Skeletal muscle tissue (tissue), 3 donors: ENCODE measurements at regions not wholly inside any gene's neighbourhood (a gene's known extent, or its start where the extent isn't known, plus 50 kb on each side); places are given as distances from the start of the nearest gene placed in this dataset.
"Not testable (repeated sequence)": the region's sequence is repeated elsewhere in the genome, so short reads cannot be mapped to it uniquely, and the experiment has no call there.

Experiments used
- H3K27ac ChIP-seq: one replicate; pipeline ENCODE4 v1.7.0; 2013; ENCODE audit warnings: mild to moderate bottlenecking, low read depth, low read length, inconsistent platforms
- H3K27me3 ChIP-seq, 3 donors: one replicate each; pipeline ENCODE4 v1.7.0; 2013; ENCODE audit warnings: low read length in 3 of 3; ENCODE audit not compliant: control insufficient read depth in 3 of 3, insufficient read depth in 3 of 3
- H3K36me3 ChIP-seq, 3 donors: one replicate each; pipeline ENCODE4 v1.7.0; 2013; ENCODE audit warnings: low read length in 3 of 3; ENCODE audit not compliant: control insufficient read depth in 3 of 3, insufficient read depth in 3 of 3
- H3K4me1 ChIP-seq, 3 donors: one replicate each; pipeline ENCODE4 v1.7.0; 2013; ENCODE audit warnings: low read length in 3 of 3, mild to moderate bottlenecking in 3 of 3; ENCODE audit not compliant: control insufficient read depth in 3 of 3, insufficient read depth in 3 of 3
- H3K4me3 ChIP-seq, 3 donors: one replicate each; pipeline ENCODE4 v1.7.0; 2013; ENCODE audit warnings: low read length in 3 of 3
- H3K9ac ChIP-seq, 3 donors: one replicate each; pipeline ENCODE4 v1.7.0; 2013; ENCODE audit warnings: low read length in 3 of 3, mild to moderate bottlenecking in 3 of 3, moderate library complexity in 2 of 3, low read depth in 1 of 3
- H3K9me3 ChIP-seq, 3 donors: one replicate each; pipeline ENCODE4 v1.7.0; 2013; ENCODE audit warnings: low read length in 3 of 3; ENCODE audit not compliant: control insufficient read depth in 3 of 3
- donor health status: Osteomylitis.

DNA sequence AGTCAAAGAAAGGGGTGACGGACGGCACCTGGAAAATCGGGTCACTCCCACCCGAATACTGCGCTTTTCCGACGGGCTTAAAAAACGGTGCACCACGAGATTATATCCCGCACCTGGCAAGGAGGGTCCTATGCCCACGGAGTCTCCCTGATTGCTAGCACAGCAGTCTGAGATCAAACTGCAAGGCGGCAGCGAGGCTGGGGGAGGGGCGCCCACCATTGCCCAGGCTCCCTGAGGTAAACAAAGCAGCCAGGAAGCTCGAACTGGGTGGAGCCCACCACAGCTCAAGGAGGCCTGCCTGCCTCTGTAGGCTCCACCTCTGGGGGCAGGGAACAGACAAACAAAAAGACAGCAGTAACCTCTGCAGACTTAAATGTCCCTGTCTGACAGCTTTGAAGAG, 335.7 kb downstream of the SEC16B start:
- H3K27me3 ChIP-seq, H3K27ac ChIP-seq, H3K36me3 ChIP-seq, H3K4me1 ChIP-seq, H3K9me3 ChIP-seq, H3K9ac ChIP-seq, H3K4me3 ChIP-seq: not testable (repeated sequence)

DNA sequence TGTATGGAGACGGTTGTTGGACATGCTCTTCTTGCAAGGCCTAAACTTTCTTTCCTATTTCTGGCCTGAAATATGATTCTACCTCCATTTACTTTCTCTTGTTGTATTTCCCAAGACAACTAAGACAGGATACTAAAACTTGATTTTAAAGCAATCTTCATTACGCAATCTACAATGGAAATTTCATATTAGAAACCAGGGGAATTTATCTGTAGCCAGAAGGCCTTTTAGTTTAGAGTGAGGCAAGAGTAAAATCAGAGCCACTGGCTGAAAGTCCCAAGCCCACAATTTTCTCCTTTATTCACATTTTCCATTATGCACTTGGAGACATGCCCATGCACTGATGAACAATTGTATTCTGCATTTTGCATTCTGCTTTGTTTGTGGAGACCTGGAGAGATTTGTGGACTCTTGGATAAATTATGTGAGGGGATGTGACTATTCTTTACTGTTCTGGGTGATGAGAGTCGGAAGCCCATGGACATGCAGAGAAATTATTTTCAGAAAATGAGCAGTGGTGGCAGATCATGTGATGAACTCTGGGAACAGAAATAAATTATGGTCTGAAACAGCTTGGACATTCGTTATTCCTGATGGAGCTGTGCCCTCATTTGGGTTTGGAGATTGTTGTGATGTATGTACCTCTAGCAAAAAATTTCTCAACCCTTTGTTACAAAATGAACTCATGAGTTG, 336.8 kb downstream of the SEC16B start:
- Histone ChIP-seq H3K4me1 (no peaks in the 10 kb centered on the region), H3K9me3 (no peaks in the 10 kb centered on the region), H3K27me3 (no peaks in the 10 kb centered on the region), H3K36me3 (no peaks in the 10 kb centered on the region), H3K9ac (no peak overlapping the region), H3K27ac (no peak overlapping the region), H3K4me3 (no peak overlapping the region)

DNA sequence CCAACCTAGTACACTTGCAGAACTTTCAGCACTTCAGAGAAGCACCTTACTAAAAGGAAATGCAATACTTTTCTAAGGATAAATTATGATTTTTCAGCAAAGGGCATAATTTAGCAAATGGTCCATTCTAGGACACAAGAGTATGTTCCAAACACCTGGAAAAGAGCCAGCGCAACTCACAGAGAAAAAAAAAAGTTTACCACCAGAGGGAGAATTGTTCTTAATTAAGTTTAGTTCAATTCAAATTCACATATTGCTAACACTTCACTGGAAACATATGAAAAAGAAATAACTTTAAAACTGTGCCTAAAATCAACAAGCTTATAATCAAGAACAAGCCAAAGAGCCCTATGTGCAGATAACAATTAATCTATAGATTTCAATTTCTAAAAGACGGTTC, 338.1 kb downstream of the SEC16B start:
- no peaks in the 10 kb centered on the region for H3K9me3 ChIP-seq
- H3K9ac ChIP-seq = no peak overlapping the region
- H3K27me3 ChIP-seq = no peaks in the 10 kb centered on the region
- H3K36me3 ChIP-seq = no peaks in the 10 kb centered on the region
- no peak overlapping the region for H3K27ac ChIP-seq
- no peak overlapping the region for H3K4me3 ChIP-seq
- H3K4me1 ChIP-seq = no peaks in the 10 kb centered on the region

DNA sequence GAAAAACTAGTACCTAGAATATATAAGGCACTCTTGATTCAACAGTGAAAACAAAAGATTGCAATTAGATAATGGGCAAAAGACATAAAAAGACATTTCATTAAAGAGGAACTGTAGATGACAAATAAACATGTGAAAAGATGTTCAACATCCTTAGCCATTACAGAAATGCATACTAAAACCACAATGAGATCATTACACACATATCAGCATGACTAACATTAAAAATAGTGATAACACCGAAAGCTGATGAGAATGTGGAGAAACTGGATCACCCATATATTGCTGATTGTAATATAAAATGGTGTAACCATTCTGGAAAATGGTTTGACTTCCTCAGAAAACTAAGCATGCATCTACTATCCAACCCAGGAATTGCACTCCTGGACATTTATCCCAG, 340.3 kb downstream of the SEC16B start:
- H3K4me1 ChIP-seq = no peaks in the 10 kb centered on the region
- H3K4me3 ChIP-seq = no peak overlapping the region
- H3K27ac ChIP-seq = no peak overlapping the region
- H3K36me3 ChIP-seq = no peaks in the 10 kb centered on the region
- H3K27me3 ChIP-seq = no peaks in the 10 kb centered on the region
- no peak overlapping the region for H3K9ac ChIP-seq
- H3K9me3 ChIP-seq = no peaks in the 10 kb centered on the region

DNA sequence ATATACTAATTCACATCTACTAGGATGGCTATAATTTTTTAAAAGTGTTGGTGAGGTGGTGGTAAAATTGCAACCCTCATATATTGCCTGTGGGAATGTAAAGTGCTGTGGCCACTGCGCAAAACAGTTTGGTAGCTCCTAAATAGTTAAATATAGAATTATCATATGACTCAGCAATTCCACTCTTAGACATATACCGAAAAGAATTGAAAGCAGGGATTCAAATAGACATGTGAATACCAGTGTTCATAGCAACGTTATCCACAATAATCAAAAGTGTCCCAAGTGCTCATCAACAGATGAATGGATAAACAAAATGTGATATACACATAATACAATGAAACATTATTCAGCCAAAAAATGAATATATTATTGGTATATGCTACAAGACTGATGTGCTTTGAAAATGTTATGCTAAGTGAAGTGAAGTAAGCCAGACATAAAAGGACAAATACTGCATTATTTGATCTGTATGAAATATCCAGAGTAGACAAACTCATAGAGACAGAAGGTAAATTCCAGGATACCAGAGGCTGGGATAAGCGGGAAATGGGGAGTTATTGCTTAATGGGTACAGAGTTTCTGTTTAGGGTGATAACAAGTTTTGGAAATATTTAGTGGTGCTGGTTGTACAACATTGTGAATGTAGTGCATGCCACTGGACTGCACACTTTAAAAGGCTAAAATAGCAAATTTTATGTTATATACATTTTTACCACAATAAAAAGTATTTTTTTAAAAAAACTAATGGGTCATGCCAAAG, 342.5 kb downstream of the SEC16B start:
- Histone ChIP-seq H3K9me3 (no peaks in the 10 kb centered on the region), H3K9ac (no peak overlapping the region), H3K27me3 (no peaks in the 10 kb centered on the region), H3K27ac (no peak overlapping the region), H3K4me1 (no peaks in the 10 kb centered on the region), H3K4me3 (no peak overlapping the region), H3K36me3 (no peaks in the 10 kb centered on the region)

DNA sequence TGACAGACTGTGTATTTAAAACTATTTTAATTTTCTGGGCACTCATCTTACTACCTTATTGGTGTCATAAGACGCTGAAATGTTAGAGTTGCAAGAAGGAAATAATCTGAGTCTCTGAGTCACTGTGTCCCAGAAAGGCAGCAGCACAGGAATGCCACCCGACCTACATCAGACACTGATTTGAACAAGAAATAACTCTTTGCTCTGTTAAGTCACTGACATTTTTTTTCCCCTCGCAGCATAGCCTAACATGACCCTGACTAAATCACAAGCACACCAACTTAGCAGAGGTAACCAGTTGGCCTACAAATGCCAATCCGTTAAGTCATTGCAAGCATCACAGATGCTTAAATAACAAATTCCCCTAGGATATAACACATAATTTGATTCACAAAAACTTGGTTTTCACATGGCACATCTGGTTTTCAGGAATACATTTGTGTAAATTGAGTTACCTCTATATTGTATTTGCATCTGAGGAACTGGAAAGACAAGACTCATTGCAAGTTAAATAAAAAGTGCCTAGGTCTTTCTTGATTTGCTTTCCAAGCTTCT, 349.1 kb downstream of the SEC16B start:
- Histone ChIP-seq H3K27ac (no peak overlapping the region), H3K36me3 (no peaks in the 10 kb centered on the region)

DNA sequence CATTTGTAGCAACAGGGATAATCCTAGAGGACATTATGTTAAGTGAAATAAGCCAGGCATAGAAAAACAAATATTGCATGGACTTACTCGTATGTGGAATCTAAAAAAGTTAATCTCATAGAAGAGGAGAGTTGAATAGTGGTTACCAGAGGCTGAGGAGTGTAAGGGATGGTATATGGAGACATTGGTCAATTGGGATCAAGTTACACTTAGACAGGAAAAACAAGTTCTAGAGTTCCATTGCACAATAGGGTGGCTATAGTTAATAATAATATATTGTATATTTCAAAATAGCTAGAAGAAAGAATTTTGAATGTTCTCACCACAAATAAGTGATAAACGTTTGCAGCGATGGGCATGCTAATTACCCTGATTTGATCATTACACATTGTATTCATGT, 354.6 kb downstream of the SEC16B start:
- Histone ChIP-seq H3K4me3 (no peak overlapping the region), H3K36me3 (no peaks in the 10 kb centered on the region), H3K27me3 (no peaks in the 10 kb centered on the region), H3K9ac (no peak overlapping the region), H3K9me3 (no peaks in the 10 kb centered on the region), H3K4me1 (no peaks in the 10 kb centered on the region), H3K27ac (no peak overlapping the region)

More for the DNA sequence above, 349.1 kb downstream of the SEC16B start:
- Histone ChIP-seq H3K4me3 (no peak overlapping the region), H3K4me1 (no peaks in the 10 kb centered on the region), H3K27me3 (no peaks in the 10 kb centered on the region), H3K9ac (no peak overlapping the region), H3K9me3 (no peaks in the 10 kb centered on the region)

DNA sequence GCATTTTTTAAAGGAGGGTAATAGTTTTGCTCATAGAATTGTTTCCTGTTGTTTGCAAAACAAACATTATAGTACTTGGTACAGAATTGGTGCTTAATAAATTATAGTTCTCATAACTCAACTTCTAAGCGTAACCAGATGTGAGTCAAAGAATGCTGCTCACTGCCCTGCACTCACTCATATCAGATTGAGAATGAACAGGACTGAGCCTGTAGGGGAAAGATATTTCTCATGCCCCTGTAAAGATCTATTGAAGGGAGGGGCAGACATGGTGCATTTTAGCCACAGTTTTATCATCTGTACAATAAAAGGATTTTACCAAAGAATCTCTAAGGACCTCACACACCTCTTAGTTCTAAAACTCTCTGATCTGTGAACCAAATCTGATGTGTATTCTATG, 358.5 kb downstream of the SEC16B start:
- Histone ChIP-seq H3K9ac (no peak overlapping the region), H3K27me3 (no peaks in the 10 kb centered on the region), H3K9me3 (no peaks in the 10 kb centered on the region), H3K36me3 (no peaks in the 10 kb centered on the region), H3K4me3 (no peak overlapping the region), H3K27ac (no peak overlapping the region), H3K4me1 (no peaks in the 10 kb centered on the region)

DNA sequence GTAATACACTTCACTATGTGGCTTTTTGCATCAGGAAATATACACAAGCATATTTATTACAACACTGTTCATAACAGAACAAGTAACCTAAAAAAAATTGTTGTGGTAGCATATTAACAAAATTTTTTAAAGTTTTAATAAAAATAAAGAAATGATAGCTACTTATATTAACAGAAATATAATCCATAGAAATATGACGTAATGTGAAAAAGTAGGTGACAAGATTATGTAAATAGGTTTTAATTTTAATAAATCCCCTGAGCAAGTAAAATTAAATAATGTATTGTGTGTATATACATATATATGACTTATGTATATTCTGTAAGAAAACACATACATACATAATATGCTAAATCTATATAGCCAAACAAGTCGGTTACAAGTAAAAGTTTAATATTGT, 359.9 kb downstream of the SEC16B start:
- no peak overlapping the region for H3K4me3 ChIP-seq
- H3K27ac ChIP-seq = no peak overlapping the region
- H3K27me3 ChIP-seq = no peaks in the 10 kb centered on the region
- H3K9ac ChIP-seq = no peak overlapping the region
- H3K4me1 ChIP-seq = no peaks in the 10 kb centered on the region
- no peaks in the 10 kb centered on the region for H3K36me3 ChIP-seq
- no peaks in the 10 kb centered on the region for H3K9me3 ChIP-seq

DNA sequence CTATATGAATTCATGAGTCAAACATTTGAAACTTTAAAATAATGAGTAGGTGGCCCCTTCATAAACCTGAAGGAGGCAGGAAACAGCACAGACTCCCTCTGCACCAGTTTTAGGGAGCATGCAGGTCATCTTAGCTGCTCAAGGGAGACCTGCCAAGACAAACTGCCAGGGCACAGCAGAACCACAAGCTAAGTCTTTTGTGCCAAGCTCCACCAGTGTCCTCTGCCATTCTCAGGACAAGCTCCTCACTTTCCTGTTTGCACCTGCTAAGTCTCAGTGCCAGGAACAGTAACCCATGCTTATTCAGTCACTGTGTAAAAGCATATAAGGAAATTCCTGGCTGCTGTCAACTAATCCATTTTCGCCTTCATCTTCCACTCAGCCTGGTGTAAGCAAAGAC, 368.9 kb downstream of the SEC16B start:
- Histone ChIP-seq H3K36me3 (no peaks in the 10 kb centered on the region), H3K27ac (no peak overlapping the region), H3K4me3 (no peak overlapping the region), H3K9me3 (no peaks in the 10 kb centered on the region), H3K4me1 (peaks cover 11 to 18% (median 17%) of the 10 kb centered on the region in 3 donors), H3K9ac (no peak overlapping the region), H3K27me3 (no peaks in the 10 kb centered on the region)
